ENCODE measurements at regions not wholly inside any gene's neighbourhood (a gene's known extent, or its start where the extent isn't known, plus 50 kb on each side); places are given as distances from the start of the nearest gene placed in this dataset.
A peak's percentile ranks its signal among the peaks of the same experiment; 100 is the strongest.

DNA sequence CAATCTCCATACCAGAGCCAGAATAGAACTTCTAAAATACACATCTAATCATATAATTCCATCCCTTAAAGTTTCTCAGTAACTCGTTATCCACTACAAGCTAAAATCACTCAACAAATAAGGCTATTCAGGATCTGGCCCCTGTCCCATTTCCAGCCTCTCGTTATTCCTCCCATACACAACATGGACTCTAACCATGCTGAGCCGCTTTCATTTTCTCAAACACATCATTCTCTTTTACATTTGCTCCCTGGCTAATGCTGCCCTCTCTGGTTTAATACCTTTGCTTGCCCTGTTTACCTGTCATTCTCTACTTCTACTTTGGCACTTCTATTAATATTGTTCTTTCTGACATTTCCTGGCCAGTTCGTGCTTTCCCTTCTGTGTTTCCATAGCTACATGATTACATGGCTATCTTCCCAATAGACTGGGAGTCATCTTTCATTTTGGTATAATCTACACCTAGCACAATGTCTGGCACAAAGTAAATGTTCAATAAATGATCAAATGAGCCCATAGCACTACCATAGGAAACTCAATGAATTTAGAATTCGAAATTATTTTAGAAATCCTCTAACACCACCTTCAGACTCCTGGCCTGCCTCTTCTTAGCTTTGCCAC is 163.6 kb upstream of the VRK2 start:
- no peaks in the 10 kb centered on the region for H3K79me2 ChIP-seq (ENCODE audit: low read depth)

DNA sequence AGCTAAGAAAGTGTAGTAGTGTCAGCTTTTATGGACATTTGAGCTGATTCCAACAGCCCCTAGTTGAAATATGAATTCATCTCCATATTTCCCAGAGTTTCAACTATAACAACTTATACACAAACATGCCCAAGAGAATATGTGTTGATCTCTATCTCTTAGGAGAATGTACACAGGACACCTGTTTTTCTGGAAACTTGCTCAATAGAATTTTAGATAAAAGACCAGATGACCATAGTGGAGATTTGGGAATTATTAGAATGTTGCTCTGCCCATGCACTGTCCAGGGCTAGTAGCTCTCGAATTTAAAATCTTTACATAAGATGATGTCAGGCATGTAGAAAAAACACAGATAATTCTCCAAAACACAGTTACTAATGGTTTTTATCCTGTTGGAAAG is 162.3 kb upstream of the VRK2 start:
- DNase-seq, result no peak
- no TSS peak for BruUV-seq (replicated peaks)
- TF ChIP-seq, protein P1, sequence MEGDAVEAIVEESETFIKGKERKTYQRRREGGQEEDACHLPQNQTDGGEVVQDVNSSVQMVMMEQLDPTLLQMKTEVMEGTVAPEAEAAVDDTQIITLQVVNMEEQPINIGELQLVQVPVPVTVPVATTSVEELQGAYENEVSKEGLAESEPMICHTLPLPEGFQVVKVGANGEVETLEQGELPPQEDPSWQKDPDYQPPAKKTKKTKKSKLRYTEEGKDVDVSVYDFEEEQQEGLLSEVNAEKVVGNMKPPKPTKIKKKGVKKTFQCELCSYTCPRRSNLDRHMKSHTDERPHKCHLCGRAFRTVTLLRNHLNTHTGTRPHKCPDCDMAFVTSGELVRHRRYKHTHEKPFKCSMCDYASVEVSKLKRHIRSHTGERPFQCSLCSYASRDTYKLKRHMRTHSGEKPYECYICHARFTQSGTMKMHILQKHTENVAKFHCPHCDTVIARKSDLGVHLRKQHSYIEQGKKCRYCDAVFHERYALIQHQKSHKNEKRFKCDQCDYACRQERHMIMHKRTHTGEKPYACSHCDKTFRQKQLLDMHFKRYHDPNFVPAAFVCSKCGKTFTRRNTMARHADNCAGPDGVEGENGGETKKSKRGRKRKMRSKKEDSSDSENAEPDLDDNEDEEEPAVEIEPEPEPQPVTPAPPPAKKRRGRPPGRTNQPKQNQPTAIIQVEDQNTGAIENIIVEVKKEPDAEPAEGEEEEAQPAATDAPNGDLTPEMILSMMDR (conservative IDR thresholded peaks at IDR 0.05), result no peak
- TF ChIP-seq EZH2 (IDR thresholded peaks at IDR 0.05; ENCODE audit: low read depth), result no peak
- CTCF ChIA-PET, result no interaction called here
- Histone ChIP-seq H2AFZ (no peak overlapping the region; the same call in 1 of the 2 replicates), H3K9me2 (ENCODE audit: insufficient read depth) (no peaks in the 10 kb centered on the region), H3K4me2 (no peak overlapping the region), H3K9me3 (ENCODE audit: insufficient read depth, low read depth) (0 out of 2 replicates have a peak, but pooled peaks cover 4% of the 10 kb centered on the region), H3K4me3 (no peak overlapping the region), H3K36me3 (ENCODE audit: low read depth) (no peaks in the 10 kb centered on the region), H3F3A (ENCODE audit: insufficient read depth, low read depth) (peaks cover 22% of the 10 kb centered on the region), H3K79me2 (ENCODE audit: low read depth) (no peaks in the 10 kb centered on the region), H3K27ac (no peak overlapping the region), H3K27me3 (ENCODE audit: insufficient read depth, low read depth) (no peaks in the 10 kb centered on the region), H3K4me1 (replicated peaks; ENCODE audit: insufficient read depth) (peaks cover 29% of the 10 kb centered on the region), H4K20me1 (ENCODE audit: insufficient read depth) (no peaks in the 10 kb centered on the region)
- POLR2A ChIA-PET (ENCODE audit: unreplicated experiment), result interaction anchor here (0.6 kb wide), 1 partner anchor 148 kb away, joined by 29 read pairs; no protein-coding TSS in a partner anchor
- intact Hi-C loops (cut with micrococcal nuclease; ENCODE audit: unreplicated experiment), result loop anchor here (5.0 kb wide), 1 partner anchor 122 kb away; no protein-coding TSS in a partner anchor

More for the DNA sequence above, 163.6 kb upstream of the VRK2 start:
- CTCF ChIA-PET, result no interaction called here
- Histone ChIP-seq H3K9me2 (ENCODE audit: insufficient read depth) (no peaks in the 10 kb centered on the region), H3K27ac (peak overlapping the region; percentile 79), H3K9me3 (ENCODE audit: insufficient read depth, low read depth) (0 out of 2 replicates have a peak, but pooled peaks cover 4% of the 10 kb centered on the region), H3K4me1 (replicated peaks; ENCODE audit: insufficient read depth) (peaks cover 32% of the 10 kb centered on the region), H4K20me1 (ENCODE audit: insufficient read depth) (no peaks in the 10 kb centered on the region), H2AFZ (peak overlapping the region; percentile 71), H3K27me3 (ENCODE audit: insufficient read depth, low read depth) (no peaks in the 10 kb centered on the region), H3K4me2 (peak overlapping the region; percentile 69), H3K36me3 (ENCODE audit: low read depth) (no peaks in the 10 kb centered on the region), H3K4me3 (peak overlapping the region; percentile 27; the same call in 1 of the 2 replicates), H3F3A (ENCODE audit: insufficient read depth, low read depth) (peaks cover 22% of the 10 kb centered on the region)
- BruUV-seq (replicated peaks), result no TSS peak
- TF ChIP-seq, protein P1 (conservative IDR thresholded peaks at IDR 0.05), result no peak
- no peak for TF ChIP-seq EZH2 (IDR thresholded peaks at IDR 0.05; ENCODE audit: low read depth)
- intact Hi-C loops (cut with micrococcal nuclease; ENCODE audit: unreplicated experiment), result loop anchor here (5.0 kb wide), 1 partner anchor 121 kb away; no protein-coding TSS in a partner anchor
- POLR2A ChIA-PET (ENCODE audit: unreplicated experiment), result interaction anchor here (0.6 kb wide), 1 partner anchor 358 kb away, joined by 4 read pairs; the partner anchor contains the start of gene FANCL
- peak in 1 of 2 experiments; percentile 11 for DNase-seq

DNA sequence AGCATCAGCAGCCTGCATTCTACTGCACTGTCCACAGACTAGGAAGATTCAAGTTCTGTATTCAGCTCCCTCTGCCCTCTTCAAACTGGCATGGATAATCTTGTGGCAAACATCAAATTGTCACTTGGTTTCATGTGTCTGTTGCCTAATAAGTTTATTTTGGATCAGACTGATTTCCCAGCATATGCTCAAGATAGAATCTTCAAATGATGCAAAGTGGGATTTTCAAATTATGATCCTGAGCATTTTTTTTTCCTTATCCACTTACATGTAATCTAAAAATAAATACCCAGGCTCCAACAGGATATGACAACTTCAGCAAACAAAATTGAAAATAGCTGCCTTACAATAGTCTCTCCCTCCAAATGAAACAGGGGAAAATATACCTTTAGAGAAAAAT is 160.9 kb upstream of the VRK2 start:
- no TSS peak for BruUV-seq (replicated peaks)

More for the DNA sequence above, 160.9 kb upstream of the VRK2 start:
- TF ChIP-seq EZH2 (IDR thresholded peaks at IDR 0.05; ENCODE audit: low read depth), result no peak
- H3K79me2 ChIP-seq (ENCODE audit: low read depth), result no peaks in the 10 kb centered on the region
- no peaks in the 10 kb centered on the region for H4K20me1 ChIP-seq (ENCODE audit: insufficient read depth)
- peaks cover 28% of the 10 kb centered on the region for H3K4me1 ChIP-seq (replicated peaks; ENCODE audit: insufficient read depth)
- ChIA-PET CTCF (no interaction called here), POLR2A (ENCODE audit: unreplicated experiment) (no interaction called here)
- H3F3A ChIP-seq (ENCODE audit: insufficient read depth, low read depth), result peaks cover 22% of the 10 kb centered on the region
- H3K4me2 ChIP-seq, result no peak overlapping the region
- no peaks in the 10 kb centered on the region for H3K9me2 ChIP-seq (ENCODE audit: insufficient read depth)
- DNase-seq, result no peak
- H3K27me3 ChIP-seq (ENCODE audit: insufficient read depth, low read depth), result no peaks in the 10 kb centered on the region
- H3K27ac ChIP-seq, result no peak overlapping the region
- no peaks in the 10 kb centered on the region for H3K36me3 ChIP-seq (ENCODE audit: low read depth)
- no peak overlapping the region for H2AFZ ChIP-seq
- intact Hi-C loops (cut with micrococcal nuclease; ENCODE audit: unreplicated experiment), result no loop called here
- H3K9me3 ChIP-seq (ENCODE audit: insufficient read depth, low read depth), result 0 out of 2 replicates have a peak, but pooled peaks cover 4% of the 10 kb centered on the region
- H3K4me3 ChIP-seq, result no peak overlapping the region

Measured in PC-9 (cell line).